Hematopoietic multipotent progenitor cell treated with erythropoietin and hydrocortisone succinate and interleukin-3 and kit ligand, for 17 days (in vitro differentiated cells): ENCODE measurements at regions not wholly inside any gene's neighbourhood (a gene's known extent, or its start where the extent isn't known, plus 50 kb on each side); places are given as distances from the start of the nearest gene placed in this dataset.
A peak's percentile ranks its signal among the peaks of the same experiment; 100 is the strongest.
"Not testable (repeated sequence)": the region's sequence is repeated elsewhere in the genome, so short reads cannot be mapped to it uniquely, and the experiment has no call there.

ENCODE experiments used
- DNase-seq: peaks from one replicate; pipeline ENCODE4 v3.0.0-alpha.2; 2015; ENCODE audit warnings: low spot score

DNA sequence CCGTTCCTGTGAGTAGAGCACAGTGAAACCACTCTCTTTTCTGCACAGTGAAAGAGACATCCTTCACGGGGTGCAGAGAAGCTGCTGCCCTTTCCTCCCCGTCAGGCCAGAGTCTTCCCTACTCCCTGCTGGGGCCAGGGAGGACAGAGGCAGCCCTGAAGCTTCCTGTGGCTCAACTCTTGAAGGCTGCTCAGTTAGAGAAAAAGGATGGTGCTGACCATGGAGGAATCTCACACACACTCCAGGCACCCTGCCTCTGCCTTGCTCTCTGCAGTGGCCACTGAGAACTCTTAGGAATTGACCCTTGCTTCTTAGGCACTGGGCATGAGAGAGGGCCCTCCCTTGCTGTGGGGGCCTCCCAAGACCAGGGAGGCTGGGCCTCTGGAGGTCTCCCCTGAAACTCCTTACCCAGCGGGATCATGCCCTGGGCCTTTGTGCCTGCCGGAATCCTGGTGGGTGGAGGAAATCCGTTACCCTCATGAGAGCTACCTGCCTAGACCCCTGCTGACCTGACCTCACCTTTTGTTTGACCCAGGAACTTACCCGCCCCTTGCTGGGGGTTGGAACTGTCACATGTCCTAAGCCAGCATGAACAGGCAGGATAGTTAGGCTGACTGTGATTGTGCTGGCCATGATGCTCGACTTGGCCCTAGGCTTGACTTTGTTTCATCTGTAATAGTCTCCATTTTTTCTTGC lies 65.0 kb upstream of the CD93 start:
- DNase-seq, result no peak

DNA sequence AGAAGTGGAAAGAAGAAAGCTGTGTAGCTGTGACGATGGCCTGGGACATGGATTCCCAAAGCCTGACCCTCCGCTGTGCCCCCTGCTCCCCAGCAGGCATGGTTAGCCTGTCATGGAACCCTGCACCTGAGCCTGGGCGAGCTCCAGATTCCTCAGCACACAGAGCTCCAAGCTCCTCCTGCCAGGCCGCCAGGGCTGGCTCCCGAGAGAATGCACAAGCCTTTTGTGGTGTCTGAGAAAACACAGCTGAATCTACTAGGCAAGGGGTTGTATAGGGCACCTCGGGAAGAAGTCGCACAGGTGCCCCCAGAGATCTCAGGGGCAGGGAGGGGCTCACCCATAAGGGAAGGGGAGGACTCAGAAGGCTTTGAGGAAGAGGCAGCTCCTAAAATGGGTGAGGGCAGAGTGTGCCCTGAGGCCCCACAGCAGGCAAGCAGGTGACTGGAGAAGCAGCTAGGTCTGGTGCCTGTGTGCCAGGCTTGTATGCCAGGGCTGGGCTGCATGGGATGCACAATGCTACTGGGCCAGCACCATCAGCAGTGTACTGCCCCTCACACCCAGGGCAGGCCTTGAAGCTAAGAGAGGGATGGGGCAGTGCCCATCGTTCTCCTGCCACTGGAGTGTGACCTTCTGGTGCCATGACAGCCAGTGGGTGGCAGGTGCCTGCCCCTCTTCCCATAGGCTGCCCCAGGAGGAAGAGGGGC lies 64.3 kb upstream of the CD93 start:
- DNase-seq, result no peak

GRCh38 chr20:23149623-23150279 lies 63.6 kb upstream of the CD93 start:
- DNase-seq, result no peak

- DNase-seq, result no peak
These were observed 62.8 kb upstream of the CD93 start for GRCh38 chr20:23148731-23149570.

- peak; percentile 42 for DNase-seq
These were observed 62.0 kb upstream of the CD93 start for GRCh38 chr20:23147964-23148730.

DNA sequence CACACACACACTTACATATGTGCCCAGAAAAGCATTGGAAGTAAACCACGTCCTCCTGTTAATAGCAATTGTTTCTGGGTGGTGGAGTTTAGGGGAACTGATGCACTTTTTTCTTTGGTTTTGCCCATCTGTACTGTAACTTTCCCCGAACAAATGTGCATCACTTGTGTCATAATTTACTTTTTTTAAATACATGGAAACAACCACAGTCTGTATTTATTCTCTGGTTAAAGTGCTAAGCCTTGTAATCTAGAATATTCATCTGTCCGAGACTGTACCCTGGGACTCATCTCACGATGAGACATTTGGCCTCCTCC lies 61.5 kb upstream of the CD93 start:
- no peak for DNase-seq

DNA sequence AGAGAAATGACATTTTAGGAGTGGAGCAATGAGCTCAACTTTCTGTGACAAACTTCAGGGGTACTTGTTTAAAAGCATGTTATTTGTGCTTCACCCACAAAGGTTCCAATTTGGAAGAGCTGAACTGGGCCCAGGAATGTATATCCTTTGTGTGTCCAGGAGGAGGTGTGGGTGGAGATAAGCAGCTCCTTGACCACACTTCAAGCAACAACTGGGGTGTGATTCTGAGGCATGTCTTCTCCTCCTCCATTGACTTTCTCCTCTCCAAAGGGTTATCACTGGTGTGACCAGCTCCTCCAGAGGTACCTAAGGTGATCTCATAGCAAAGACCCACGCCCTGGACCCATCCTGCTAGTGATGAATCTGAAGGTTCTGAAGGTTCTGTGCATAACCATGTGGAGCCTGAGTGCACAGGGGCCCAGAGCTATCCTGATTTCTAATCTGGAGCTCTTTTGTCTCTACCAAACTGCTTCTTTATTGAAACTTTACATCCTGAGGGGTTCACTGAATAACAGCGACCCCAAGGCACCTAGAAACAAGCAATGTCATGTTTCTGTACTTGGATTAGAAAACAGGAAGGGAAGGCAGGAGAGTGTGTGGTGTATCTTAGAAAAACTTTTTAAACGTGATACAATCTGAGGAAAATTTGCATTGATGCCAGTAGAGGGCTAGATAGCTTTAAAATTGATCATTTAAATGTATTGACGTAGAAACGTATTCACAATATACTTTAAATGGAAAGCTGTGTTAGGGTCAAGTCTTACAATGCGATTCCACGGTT lies 60.9 kb upstream of the CD93 start:
- DNase-seq, result no peak

- DNase-seq, result no peak
These were observed 60.1 kb upstream of the CD93 start for GRCh38 chr20:23146181-23146580.

DNA sequence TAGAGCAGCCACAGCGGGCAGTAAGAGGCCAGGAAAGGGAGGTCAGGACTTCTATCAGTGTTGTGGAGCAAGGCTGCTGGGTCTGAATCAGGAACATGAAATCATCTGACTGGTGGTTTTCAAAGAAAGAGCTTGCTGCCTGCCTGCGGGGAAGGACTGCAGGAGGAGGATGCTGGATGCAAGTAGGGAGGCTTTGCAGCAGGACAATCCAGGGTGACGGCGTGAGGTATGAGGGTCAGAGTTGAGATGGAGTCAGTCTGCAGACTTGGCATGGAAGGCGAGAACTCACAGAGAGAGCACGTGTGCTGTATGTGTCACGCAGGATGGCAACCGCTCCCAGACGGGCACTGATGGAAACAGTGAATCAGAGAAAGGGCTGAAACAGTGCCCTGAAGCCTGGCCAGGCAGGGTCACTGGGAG lies 59.2 kb upstream of the CD93 start:
- no peak for DNase-seq

- DNase-seq, result no peak
These were observed 58.7 kb upstream of the CD93 start for GRCh38 chr20:23144856-23145255.

DNA sequence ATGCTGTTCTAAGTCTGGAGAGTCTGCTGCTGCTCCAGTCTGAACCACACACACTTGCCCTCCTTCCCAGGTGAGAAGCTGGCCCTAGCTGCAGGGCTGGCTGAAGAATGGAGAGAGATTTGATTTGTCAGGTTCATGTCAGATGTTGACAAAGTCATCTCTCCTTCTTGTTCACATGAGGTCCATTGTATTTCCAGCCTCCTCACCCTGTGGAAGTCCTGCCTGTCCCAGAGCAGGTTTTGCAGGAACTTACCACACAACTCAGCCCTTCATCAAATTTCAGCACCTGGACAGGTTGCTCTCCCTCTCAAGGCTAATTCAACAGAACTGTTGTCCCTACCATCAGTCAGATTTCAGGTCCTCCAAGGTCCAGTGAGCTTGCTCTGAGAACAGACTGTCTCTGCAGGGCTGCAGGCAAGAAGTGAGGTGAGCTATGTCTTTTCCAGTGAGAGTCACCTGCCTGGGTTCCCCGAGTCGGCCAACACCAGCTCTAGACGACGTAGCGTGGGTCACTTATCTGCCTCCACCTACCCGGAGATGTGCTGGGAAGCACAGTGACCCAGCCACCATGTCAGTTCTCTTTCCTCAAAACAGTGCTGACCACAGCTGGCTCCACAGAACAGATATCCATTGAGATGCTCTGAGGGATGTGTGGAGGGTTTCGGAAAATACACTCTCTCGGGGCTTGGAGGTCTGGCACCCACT lies 58.0 kb upstream of the CD93 start:
- DNase-seq, result no peak

DNA sequence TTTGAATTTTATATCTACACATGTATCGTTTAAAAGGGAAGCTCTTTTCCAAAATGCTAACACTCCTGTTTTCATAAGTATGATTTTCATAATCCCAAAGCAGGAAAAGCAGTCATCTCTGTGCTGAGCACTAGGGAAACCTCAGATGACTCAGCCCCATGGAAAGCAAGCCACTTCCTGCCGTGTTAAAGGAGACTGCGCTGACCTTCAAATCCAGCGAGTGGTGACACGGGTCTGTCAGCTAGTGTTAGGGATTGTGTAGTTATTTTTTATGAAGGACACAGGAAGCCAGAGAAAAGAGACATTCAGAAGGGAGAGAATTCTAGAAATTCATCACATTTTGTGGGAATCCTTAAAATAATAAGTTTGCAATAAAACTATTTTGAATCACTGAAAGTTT lies 57.0 kb upstream of the CD93 start:
- DNase-seq, result no peak

DNA sequence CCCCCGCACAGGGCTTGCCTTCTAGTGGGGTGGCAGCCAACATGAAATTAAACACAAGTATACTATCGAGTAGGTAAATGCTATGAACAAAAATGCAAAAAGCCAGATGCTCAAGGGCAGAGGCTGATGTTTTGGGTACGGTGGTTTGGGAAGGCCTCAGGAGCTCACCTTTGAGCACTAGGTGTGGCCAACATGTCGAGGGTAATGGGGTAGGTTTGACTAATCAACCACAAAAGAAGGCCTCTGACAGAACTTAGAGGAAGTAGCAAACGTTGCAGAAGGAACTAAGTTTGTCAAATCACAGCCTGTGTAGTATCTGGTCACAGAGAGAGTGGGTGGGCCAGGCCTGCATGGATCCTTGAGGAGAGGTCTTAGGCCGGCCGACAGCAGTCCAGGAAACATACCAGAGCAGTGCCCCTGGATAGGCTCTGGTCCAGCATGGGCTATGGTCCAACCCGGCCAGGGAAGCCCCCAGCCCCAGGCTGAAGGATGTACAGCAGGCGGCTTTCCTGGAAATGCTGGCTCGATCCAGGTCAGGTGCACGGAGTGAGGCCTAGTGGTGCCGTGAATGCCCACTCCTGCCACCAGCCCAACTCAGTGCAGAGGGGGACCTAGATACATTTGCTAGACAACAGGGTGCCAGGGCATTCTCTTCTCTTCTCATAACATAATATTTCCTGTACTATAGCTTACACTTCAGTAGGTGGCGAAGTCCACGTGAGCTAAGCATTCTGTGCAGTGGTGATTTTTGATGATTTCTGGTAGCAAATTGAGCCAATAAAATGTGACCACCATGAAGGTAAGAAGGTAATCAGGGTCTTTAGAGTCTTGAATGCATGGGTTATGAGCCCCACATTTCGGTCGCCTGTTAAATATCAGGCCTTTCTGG lies 56.3 kb upstream of the CD93 start:
- DNase-seq, result no peak

- no peak for DNase-seq
These were observed 55.5 kb upstream of the CD93 start for GRCh38 chr20:23141450-23142161.

- DNase-seq, result no peak
These were observed 54.9 kb upstream of the CD93 start for GRCh38 chr20:23140991-23141390.

DNA sequence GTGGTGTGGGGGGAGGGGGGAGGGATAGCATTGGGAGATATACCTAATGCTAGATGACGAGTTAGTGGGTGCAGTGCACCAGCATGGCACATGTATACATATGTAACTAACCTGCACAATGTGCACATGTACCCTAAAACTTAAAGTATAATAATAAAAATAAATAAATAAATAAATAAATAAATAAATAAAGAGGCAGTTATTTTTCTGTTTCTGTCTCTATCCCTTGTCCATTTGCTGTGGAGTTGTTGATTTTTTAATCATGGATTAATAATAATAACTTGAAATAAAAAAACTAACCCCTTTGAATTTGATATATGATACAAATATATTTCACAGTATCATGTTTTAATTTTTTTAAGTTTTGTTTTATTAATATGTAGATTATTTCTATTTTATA lies 53.9 kb upstream of the CD93 start:
- DNase-seq, result not testable (repeated sequence)

DNA sequence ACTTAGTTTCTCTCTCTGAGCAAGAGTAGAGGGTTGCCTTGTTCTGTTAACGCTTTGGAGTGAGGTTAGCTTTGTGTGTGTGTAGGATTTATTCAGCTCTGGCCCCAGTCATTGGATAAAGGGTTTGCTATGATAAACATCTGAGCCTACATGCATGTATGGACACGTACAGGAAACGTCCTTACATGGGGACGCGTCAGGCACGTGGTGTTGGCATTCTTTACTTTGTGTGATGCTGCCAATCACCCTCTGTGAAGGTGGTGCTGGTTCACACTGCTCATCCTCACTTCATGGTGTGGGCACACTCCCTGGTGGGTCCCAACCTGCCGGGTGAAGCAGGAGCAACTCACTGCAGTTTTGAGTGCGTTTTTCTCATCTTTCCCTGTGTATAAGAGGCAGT lies 53.4 kb upstream of the CD93 start:
- no peak for DNase-seq

- DNase-seq, result no peak
These were observed 52.6 kb upstream of the CD93 start for GRCh38 chr20:23138682-23139081.

- no peak for DNase-seq
These were observed 52.1 kb upstream of the CD93 start for GRCh38 chr20:23138226-23138625.
